ENCODE measurements at regions not wholly inside any gene's neighbourhood (a gene's known extent, or its start where the extent isn't known, plus 50 kb on each side); places are given as distances from the start of the nearest gene placed in this dataset.
A peak's percentile ranks its signal among the peaks of the same experiment; 100 is the strongest.
"Not testable (repeated sequence)": the region's sequence is repeated elsewhere in the genome, so short reads cannot be mapped to it uniquely, and the experiment has no call there.

DNA sequence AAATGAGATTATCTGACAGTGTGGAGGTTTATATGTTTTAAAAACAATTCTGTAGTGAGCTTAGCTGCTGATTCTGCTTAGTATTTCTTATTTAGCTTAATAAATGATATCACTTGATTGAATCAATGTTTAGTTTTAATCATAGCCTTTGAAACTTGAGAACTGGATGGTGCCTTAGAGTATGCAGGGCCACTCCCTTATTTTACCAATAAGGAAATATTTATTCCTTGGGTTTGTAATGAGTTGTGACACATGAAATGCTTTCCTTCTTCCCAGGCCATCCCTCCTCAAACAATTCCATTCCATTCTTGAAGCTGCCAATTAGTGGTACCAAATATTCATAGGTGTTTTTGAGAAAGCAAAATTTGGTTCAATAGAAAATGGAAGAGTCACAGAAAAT is 183.8 kb upstream of the DCC start:
- ChIA-PET CTCF (no interaction called here), POLR2A (ENCODE audit: low non-redundant PET) (no interaction called here)
- intact Hi-C loops (cut with micrococcal nuclease; ENCODE audit: unreplicated experiment) = no loop called here
- BruUV-seq (replicated peaks) = no TSS peak
- TF ChIP-seq, protein P1, sequence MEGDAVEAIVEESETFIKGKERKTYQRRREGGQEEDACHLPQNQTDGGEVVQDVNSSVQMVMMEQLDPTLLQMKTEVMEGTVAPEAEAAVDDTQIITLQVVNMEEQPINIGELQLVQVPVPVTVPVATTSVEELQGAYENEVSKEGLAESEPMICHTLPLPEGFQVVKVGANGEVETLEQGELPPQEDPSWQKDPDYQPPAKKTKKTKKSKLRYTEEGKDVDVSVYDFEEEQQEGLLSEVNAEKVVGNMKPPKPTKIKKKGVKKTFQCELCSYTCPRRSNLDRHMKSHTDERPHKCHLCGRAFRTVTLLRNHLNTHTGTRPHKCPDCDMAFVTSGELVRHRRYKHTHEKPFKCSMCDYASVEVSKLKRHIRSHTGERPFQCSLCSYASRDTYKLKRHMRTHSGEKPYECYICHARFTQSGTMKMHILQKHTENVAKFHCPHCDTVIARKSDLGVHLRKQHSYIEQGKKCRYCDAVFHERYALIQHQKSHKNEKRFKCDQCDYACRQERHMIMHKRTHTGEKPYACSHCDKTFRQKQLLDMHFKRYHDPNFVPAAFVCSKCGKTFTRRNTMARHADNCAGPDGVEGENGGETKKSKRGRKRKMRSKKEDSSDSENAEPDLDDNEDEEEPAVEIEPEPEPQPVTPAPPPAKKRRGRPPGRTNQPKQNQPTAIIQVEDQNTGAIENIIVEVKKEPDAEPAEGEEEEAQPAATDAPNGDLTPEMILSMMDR (conservative IDR thresholded peaks at IDR 0.05; ENCODE audit: low read depth, low read length) = no peak
- no peak for TF ChIP-seq EZH2 (IDR thresholded peaks at IDR 0.05; ENCODE audit: borderline replicate concordance, low read depth, low read length, poor library complexity, severe bottlenecking)
- Histone ChIP-seq H3K27me3 (replicated peaks; ENCODE audit: insufficient read depth, low read depth, low read length, poor library complexity) (no peaks in the 10 kb centered on the region), H3K27ac (ENCODE audit: low read depth, low read length, poor library complexity, severe bottlenecking) (no peak overlapping the region), H3K4me1 (ENCODE audit: insufficient read depth, low read length, poor library complexity, severe bottlenecking) (no peaks in the 10 kb centered on the region), H3K4me3 (ENCODE audit: low read depth, low read length, poor library complexity, severe bottlenecking) (no peak overlapping the region), H3K36me3 (ENCODE audit: insufficient read depth, low read length, poor library complexity, severe bottlenecking) (no peaks in the 10 kb centered on the region), H3K9me3 (ENCODE audit: low read depth, low read length, poor library complexity, severe bottlenecking) (no peaks in the 10 kb centered on the region)
- no peak for DNase-seq (ENCODE audit: low spot score)

DNA sequence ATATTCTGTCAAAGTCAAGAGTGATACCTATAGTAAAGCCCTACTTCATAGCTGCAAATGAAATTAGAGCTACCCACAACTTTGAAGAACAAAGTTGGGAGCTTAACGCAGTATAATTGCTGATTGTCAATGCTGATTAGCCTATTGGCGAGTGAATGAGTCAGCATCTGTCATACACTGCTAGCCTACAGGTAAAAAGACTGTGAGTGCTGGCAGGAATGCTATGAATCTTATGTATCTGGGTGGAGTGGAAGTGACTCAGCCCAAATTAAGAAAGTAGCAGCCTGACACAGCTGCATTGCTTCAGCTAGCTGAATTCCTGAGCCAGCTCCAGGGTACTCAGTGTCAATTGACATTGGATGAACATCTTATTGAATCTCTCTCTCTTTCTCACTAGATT is 179.4 kb upstream of the DCC start:
- no TSS peak for BruUV-seq (replicated peaks)
- ChIA-PET CTCF (interaction anchor here (0.6 kb wide), 1 partner anchor 601 kb away, joined by 7 read pairs; no protein-coding TSS in a partner anchor), POLR2A (ENCODE audit: low non-redundant PET) (no interaction called here)
- intact Hi-C loops (cut with micrococcal nuclease; ENCODE audit: unreplicated experiment) = no loop called here
- DNase-seq (ENCODE audit: low spot score) = peak; percentile 29
- Histone ChIP-seq H3K27ac (ENCODE audit: low read depth, low read length, poor library complexity, severe bottlenecking) (no peak overlapping the region), H3K4me3 (ENCODE audit: low read depth, low read length, poor library complexity, severe bottlenecking) (no peak overlapping the region), H3K4me1 (ENCODE audit: insufficient read depth, low read length, poor library complexity, severe bottlenecking) (no peaks in the 10 kb centered on the region), H3K27me3 (replicated peaks; ENCODE audit: insufficient read depth, low read depth, low read length, poor library complexity) (no peaks in the 10 kb centered on the region), H3K36me3 (ENCODE audit: insufficient read depth, low read length, poor library complexity, severe bottlenecking) (no peaks in the 10 kb centered on the region), H3K9me3 (ENCODE audit: low read depth, low read length, poor library complexity, severe bottlenecking) (peaks cover 5% of the 10 kb centered on the region)
- TF ChIP-seq, protein P1 (conservative IDR thresholded peaks at IDR 0.05; ENCODE audit: low read depth, low read length) = no peak
- no peak for TF ChIP-seq EZH2 (IDR thresholded peaks at IDR 0.05; ENCODE audit: borderline replicate concordance, low read depth, low read length, poor library complexity, severe bottlenecking)

DNA sequence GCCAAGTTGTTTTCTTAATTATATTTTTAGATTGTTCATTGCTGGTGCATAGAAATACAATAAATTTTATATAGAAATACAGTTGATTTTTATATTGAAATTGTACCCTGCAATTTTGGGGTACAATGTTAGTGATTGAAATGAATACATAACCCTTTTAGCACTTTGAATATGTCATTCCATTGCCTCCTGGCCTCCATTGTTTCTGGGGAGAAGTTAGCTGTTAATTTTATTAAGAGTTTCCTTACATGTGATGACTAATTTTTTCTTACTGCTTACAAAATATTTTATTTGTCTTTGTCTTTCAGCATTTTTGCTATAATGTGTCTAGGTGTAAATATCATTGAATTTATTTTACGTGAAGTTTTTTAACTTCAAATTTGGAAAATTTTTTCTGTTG is 176.5 kb upstream of the DCC start:
- ChIA-PET CTCF (no interaction called here), POLR2A (ENCODE audit: low non-redundant PET) (no interaction called here)
- Histone ChIP-seq H3K9me3 (ENCODE audit: low read depth, low read length, poor library complexity, severe bottlenecking) (peaks cover 5% of the 10 kb centered on the region), H3K27me3 (replicated peaks; ENCODE audit: insufficient read depth, low read depth, low read length, poor library complexity) (no peaks in the 10 kb centered on the region), H3K27ac (ENCODE audit: low read depth, low read length, poor library complexity, severe bottlenecking) (no peak overlapping the region), H3K4me1 (ENCODE audit: insufficient read depth, low read length, poor library complexity, severe bottlenecking) (no peaks in the 10 kb centered on the region), H3K36me3 (ENCODE audit: insufficient read depth, low read length, poor library complexity, severe bottlenecking) (no peaks in the 10 kb centered on the region), H3K4me3 (ENCODE audit: low read depth, low read length, poor library complexity, severe bottlenecking) (no peak overlapping the region)
- intact Hi-C loops (cut with micrococcal nuclease; ENCODE audit: unreplicated experiment) = no loop called here
- TF ChIP-seq, protein P1 (conservative IDR thresholded peaks at IDR 0.05; ENCODE audit: low read depth, low read length) = no peak
- TF ChIP-seq EZH2 (IDR thresholded peaks at IDR 0.05; ENCODE audit: borderline replicate concordance, low read depth, low read length, poor library complexity, severe bottlenecking) = no peak
- DNase-seq (ENCODE audit: low spot score) = no peak
- BruUV-seq (replicated peaks) = no TSS peak

DNA sequence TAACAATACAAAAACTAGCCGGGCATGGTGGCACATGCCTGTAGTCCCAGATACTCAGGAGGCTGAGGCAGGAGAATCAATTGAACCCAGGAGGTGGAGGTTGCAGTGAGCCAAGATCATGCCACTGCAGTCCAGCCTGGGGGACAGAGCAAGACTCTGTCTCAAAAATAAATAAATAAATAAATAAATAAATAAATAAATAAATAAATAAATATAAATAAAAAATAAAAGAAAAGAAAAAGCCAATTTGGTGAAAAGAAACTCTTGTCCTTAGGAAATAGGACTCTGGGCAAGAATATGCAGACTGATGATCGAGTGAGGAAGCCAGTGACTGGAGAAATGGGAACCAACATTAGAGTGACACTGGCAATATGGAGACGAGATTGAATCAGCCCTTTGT is 171.9 kb upstream of the DCC start:
- H3K4me1 ChIP-seq (ENCODE audit: insufficient read depth, low read length, poor library complexity, severe bottlenecking); H3K4me3 ChIP-seq (ENCODE audit: low read depth, low read length, poor library complexity, severe bottlenecking); intact Hi-C loops (cut with micrococcal nuclease; ENCODE audit: unreplicated experiment); CTCF ChIA-PET; H3K36me3 ChIP-seq (ENCODE audit: insufficient read depth, low read length, poor library complexity, severe bottlenecking); H3K27me3 ChIP-seq (replicated peaks; ENCODE audit: insufficient read depth, low read depth, low read length, poor library complexity); POLR2A ChIA-PET (ENCODE audit: low non-redundant PET); H3K9me3 ChIP-seq (ENCODE audit: low read depth, low read length, poor library complexity, severe bottlenecking); H3K27ac ChIP-seq (ENCODE audit: low read depth, low read length, poor library complexity, severe bottlenecking); BruUV-seq (replicated peaks); DNase-seq (ENCODE audit: low spot score): not testable (repeated sequence)

Data from A673 (cell line).